ENCODE measurements at regions not wholly inside any gene's neighbourhood (a gene's known extent, or its start where the extent isn't known, plus 50 kb on each side); places are given as distances from the start of the nearest gene placed in this dataset.

GRCh38 chr15:85875756-85876155 lies 81.0 kb upstream of the KLHL25 start:
- TF ChIP-seq, protein P1, sequence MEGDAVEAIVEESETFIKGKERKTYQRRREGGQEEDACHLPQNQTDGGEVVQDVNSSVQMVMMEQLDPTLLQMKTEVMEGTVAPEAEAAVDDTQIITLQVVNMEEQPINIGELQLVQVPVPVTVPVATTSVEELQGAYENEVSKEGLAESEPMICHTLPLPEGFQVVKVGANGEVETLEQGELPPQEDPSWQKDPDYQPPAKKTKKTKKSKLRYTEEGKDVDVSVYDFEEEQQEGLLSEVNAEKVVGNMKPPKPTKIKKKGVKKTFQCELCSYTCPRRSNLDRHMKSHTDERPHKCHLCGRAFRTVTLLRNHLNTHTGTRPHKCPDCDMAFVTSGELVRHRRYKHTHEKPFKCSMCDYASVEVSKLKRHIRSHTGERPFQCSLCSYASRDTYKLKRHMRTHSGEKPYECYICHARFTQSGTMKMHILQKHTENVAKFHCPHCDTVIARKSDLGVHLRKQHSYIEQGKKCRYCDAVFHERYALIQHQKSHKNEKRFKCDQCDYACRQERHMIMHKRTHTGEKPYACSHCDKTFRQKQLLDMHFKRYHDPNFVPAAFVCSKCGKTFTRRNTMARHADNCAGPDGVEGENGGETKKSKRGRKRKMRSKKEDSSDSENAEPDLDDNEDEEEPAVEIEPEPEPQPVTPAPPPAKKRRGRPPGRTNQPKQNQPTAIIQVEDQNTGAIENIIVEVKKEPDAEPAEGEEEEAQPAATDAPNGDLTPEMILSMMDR (IDR thresholded peaks at IDR 0.05; ENCODE audit: low read depth, low read length), result no peak
- TF ChIP-seq POLR2A (IDR thresholded peaks at IDR 0.05; ENCODE audit: extremely low read depth, insufficient read length), result no peak
- TF ChIP-seq, protein P2, sequence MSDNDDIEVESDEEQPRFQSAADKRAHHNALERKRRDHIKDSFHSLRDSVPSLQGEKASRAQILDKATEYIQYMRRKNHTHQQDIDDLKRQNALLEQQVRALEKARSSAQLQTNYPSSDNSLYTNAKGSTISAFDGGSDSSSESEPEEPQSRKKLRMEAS (IDR thresholded peaks at IDR 0.05; ENCODE audit: low read depth, low read length), result no peak
